ENCODE measurements at regions not wholly inside any gene's neighbourhood (a gene's known extent, or its start where the extent isn't known, plus 50 kb on each side); places are given as distances from the start of the nearest gene placed in this dataset.

DNA sequence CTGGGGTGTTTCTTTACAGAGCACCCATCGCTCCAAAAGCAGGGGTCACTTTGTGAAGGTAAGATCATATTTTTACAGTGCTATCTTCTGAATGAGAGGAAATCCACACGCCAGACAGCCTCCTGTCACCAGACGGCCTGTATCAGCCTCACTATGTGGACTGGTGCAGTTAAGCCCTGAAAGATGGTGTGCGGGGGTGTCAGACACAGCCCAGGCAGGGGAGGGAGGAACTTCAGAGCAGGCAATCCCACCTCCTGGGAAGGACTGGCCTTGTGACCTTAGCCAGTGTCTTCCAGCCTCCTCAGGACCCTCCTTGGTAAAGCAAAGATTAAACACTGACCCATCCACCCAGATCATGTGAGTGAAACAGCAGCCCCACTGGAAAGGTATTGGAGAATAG lies 249.4 kb upstream of the CTAGE1 start:
- TF ChIP-seq, protein P1, sequence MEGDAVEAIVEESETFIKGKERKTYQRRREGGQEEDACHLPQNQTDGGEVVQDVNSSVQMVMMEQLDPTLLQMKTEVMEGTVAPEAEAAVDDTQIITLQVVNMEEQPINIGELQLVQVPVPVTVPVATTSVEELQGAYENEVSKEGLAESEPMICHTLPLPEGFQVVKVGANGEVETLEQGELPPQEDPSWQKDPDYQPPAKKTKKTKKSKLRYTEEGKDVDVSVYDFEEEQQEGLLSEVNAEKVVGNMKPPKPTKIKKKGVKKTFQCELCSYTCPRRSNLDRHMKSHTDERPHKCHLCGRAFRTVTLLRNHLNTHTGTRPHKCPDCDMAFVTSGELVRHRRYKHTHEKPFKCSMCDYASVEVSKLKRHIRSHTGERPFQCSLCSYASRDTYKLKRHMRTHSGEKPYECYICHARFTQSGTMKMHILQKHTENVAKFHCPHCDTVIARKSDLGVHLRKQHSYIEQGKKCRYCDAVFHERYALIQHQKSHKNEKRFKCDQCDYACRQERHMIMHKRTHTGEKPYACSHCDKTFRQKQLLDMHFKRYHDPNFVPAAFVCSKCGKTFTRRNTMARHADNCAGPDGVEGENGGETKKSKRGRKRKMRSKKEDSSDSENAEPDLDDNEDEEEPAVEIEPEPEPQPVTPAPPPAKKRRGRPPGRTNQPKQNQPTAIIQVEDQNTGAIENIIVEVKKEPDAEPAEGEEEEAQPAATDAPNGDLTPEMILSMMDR (IDR thresholded peaks at IDR 0.05): no peak
- TF ChIP-seq EZH2 (IDR thresholded peaks at IDR 0.05): no peak
- no peak for TF ChIP-seq EZH2phosphoT487 (IDR thresholded peaks at IDR 0.05)
